ENCODE measurements at regions not wholly inside any gene's neighbourhood (a gene's known extent, or its start where the extent isn't known, plus 50 kb on each side); places are given as distances from the start of the nearest gene placed in this dataset.

- no peak for TF ChIP-seq CTCF (IDR thresholded peaks at IDR 0.05; ENCODE audit: insufficient read depth, low read depth, low read length)
- Histone ChIP-seq H3K4me3 (ENCODE audit: low read depth, low read length) (no peak overlapping the region), H3K36me3 (ENCODE audit: control insufficient read depth, insufficient read depth, low read length) (no peaks in the 10 kb centered on the region), H3K27me3 (ENCODE audit: control insufficient read depth, insufficient read depth, low read length) (no peaks in the 10 kb centered on the region; the same call in none of the 2 replicates)
- ChIA-PET CTCF (no interaction called here), POLR2A (no interaction called here)
- no peak for DNase-seq (ENCODE audit: low read depth)
Observed at GRCh38 chr11:11732116-11732515, 109.7 kb upstream of the USP47 start.

- Histone ChIP-seq H3K27me3 (ENCODE audit: control insufficient read depth, insufficient read depth, low read length) (no peaks in the 10 kb centered on the region; the same call in none of the 2 replicates), H3K36me3 (ENCODE audit: control insufficient read depth, insufficient read depth, low read length) (no peaks in the 10 kb centered on the region), H3K4me3 (ENCODE audit: low read depth, low read length) (no peak overlapping the region)
- DNase-seq (ENCODE audit: low read depth) = no peak
- no peak for TF ChIP-seq CTCF (IDR thresholded peaks at IDR 0.05; ENCODE audit: insufficient read depth, low read depth, low read length)
- CTCF ChIA-PET = no interaction called here
- POLR2A ChIA-PET = no interaction called here
Observed at GRCh38 chr11:11731311-11732083, 109.7 kb upstream of the GALNT18 start.

- no peak for TF ChIP-seq CTCF (IDR thresholded peaks at IDR 0.05; ENCODE audit: insufficient read depth, low read depth, low read length)
- no peak for DNase-seq (ENCODE audit: low read depth)
- Histone ChIP-seq H3K27me3 (ENCODE audit: control insufficient read depth, insufficient read depth, low read length) (no peaks in the 10 kb centered on the region; the same call in none of the 2 replicates), H3K36me3 (ENCODE audit: control insufficient read depth, insufficient read depth, low read length) (no peaks in the 10 kb centered on the region), H3K4me3 (ENCODE audit: low read depth, low read length) (no peak overlapping the region)
- ChIA-PET POLR2A (no interaction called here), CTCF (interaction anchor here (0.5 kb wide), 1 partner anchor 1764 kb away, joined by 3 read pairs; no protein-coding TSS in a partner anchor)
Observed at GRCh38 chr11:11728386-11728785, 106.6 kb upstream of the GALNT18 start.

- H3K36me3 ChIP-seq (ENCODE audit: control insufficient read depth, insufficient read depth, low read length) = no peaks in the 10 kb centered on the region
- no peak for TF ChIP-seq CTCF (IDR thresholded peaks at IDR 0.05; ENCODE audit: insufficient read depth, low read depth, low read length)
- ChIA-PET POLR2A (no interaction called here), CTCF (no interaction called here)
- no peak overlapping the region for H3K4me3 ChIP-seq (ENCODE audit: low read depth, low read length)
- H3K27me3 ChIP-seq (ENCODE audit: control insufficient read depth, insufficient read depth, low read length) = no peaks in the 10 kb centered on the region; the same call in none of the 2 replicates
- no peak for DNase-seq (ENCODE audit: low read depth)
Observed at GRCh38 chr11:11725438-11725837, 103.6 kb upstream of the GALNT18 start.

GRCh38 chr11:11724994-11725393 lies 103.2 kb upstream of the GALNT18 start:
- no peaks in the 10 kb centered on the region for H3K36me3 ChIP-seq (ENCODE audit: control insufficient read depth, insufficient read depth, low read length)
- no peaks in the 10 kb centered on the region; the same call in 1 of the 2 replicates for H3K27me3 ChIP-seq (ENCODE audit: control insufficient read depth, insufficient read depth, low read length)
- ChIA-PET POLR2A (no interaction called here), CTCF (no interaction called here)
- no peak for DNase-seq (ENCODE audit: low read depth)
- no peak overlapping the region for H3K4me3 ChIP-seq (ENCODE audit: low read depth, low read length)
- TF ChIP-seq CTCF (IDR thresholded peaks at IDR 0.05; ENCODE audit: insufficient read depth, low read depth, low read length) = no peak

All from BJ (cell line).